OCI-LY7 (cell line): ENCODE measurements at regions not wholly inside any gene's neighbourhood (a gene's known extent, or its start where the extent isn't known, plus 50 kb on each side); places are given as distances from the start of the nearest gene placed in this dataset.

ENCODE experiments used
- BruUV-seq: library from RNA; stranded (reverse); fragments of 400-500 nt; replicated peaks from 2 replicates; lab custom pipeline; 2021; lab: Mats Ljungman, UMichigan
- CTCF ChIA-PET: fragments of 300-600 bp; sonication (Branson Sonifier 250); formaldehyde crosslinking; loops from one replicate; lab custom pipeline; 2022; ENCODE audit warnings: antibody characterized with exemption; ENCODE audit not compliant: unreplicated experiment; lab: Charles Lee
- POLR2A ChIA-PET: fragments of 300-600 bp; sonication (Branson Sonifier 250); formaldehyde crosslinking; loops from one replicate; lab custom pipeline; 2022; ENCODE audit warnings: antibody characterized with exemption; lab: Charles Lee
- DNase-seq: peaks from one replicate; pipeline ENCODE4 v3.0.0-alpha.2; 2015; ENCODE audit warnings: low spot score
- H2AFZ ChIP-seq: fragments of 200-600 bp; sonication (generic), shearing (Covaris generic); 2 replicates; pipeline ENCODE4 v1.6.1; 2014; ENCODE audit warnings: mild to moderate bottlenecking, antibody characterized with exemption, low read length, moderate library complexity
- H3K27ac ChIP-seq: fragments of 200-600 bp; sonication (generic); 2 replicates; pipeline ENCODE4 v1.5.1; 2014; ENCODE audit warnings: mixed run types, low read depth, mild to moderate bottlenecking, moderate library complexity, low read length, inconsistent platforms; ENCODE audit not compliant: poor library complexity, severe bottlenecking
- H3K36me3 ChIP-seq: fragments of 200-600 bp; sonication (generic); 2 replicates; pipeline ENCODE4 v1.6.1; 2014; ENCODE audit warnings: mild to moderate bottlenecking, antibody characterized with exemption, low read length, moderate library complexity, mixed read lengths; ENCODE audit not compliant: insufficient read depth
- H3K4me1 ChIP-seq: fragments of 200-600 bp; sonication (generic); 2 replicates; pipeline ENCODE4 v1.5.1; 2014; ENCODE audit warnings: mild to moderate bottlenecking, low read length; ENCODE audit not compliant: insufficient read depth, poor library complexity, severe bottlenecking
- H3K4me2 ChIP-seq: fragments of 200-600 bp; sonication (generic); 2 replicates; pipeline ENCODE4 v1.6.1; 2014; ENCODE audit warnings: mild to moderate bottlenecking, low read length
- H3K4me3 ChIP-seq: fragments of 200-600 bp; sonication (generic); 2 replicates; pipeline ENCODE4 v1.5.1; 2014; ENCODE audit warnings: mild to moderate bottlenecking, low read depth, low read length; ENCODE audit not compliant: poor library complexity, severe bottlenecking
- H3K79me2 ChIP-seq: fragments of 200-600 bp; sonication (generic); 2 replicates; pipeline ENCODE4 v1.6.1; 2016; ENCODE audit warnings: low read depth, mild to moderate bottlenecking, low read length, moderate library complexity, mixed read lengths; ENCODE audit not compliant: insufficient read depth
- H3K9me2 ChIP-seq: fragments of 200-600 bp; sonication (generic); 2 replicates; pipeline ENCODE4 v1.6.1; 2016; ENCODE audit warnings: mild to moderate bottlenecking, low read length, mixed read lengths; ENCODE audit not compliant: insufficient read depth
- H3K9me3 ChIP-seq: fragments of 200-600 bp; sonication (generic); 2 replicates; pipeline ENCODE4 v1.6.1; 2014; ENCODE audit warnings: mild to moderate bottlenecking, mixed run types, low read length, mixed read lengths
- H4K20me1 ChIP-seq: fragments of 200-600 bp; sonication (generic); 2 replicates; pipeline ENCODE4 v1.6.1; 2014; ENCODE audit warnings: mild to moderate bottlenecking, antibody characterized with exemption, low read length, moderate library complexity, mixed read lengths; ENCODE audit not compliant: insufficient read depth
- EZH2phosphoT487 ChIP-seq: fragments of 200-600 bp; sonication (generic); IDR thresholded peaks from 2 replicates; pipeline ENCODE4 v1.6.1; 2018; ENCODE audit warnings: low read depth, borderline replicate concordance, mild to moderate bottlenecking, mixed run types, antibody characterized with exemption, low read length, moderate library complexity, mixed read lengths
- intact Hi-C: fragments of 100-400 bp; cut with micrococcal nuclease; formaldehyde crosslinking; loops from one replicate; pipeline ENCODE4 v1.10.0; 2022; ENCODE audit not compliant: unreplicated experiment
- TF ChIP-seq, protein P1 (sequence below): fragments of 200-600 bp; sonication (generic); conservative IDR thresholded peaks from 2 replicates; pipeline ENCODE4 v1.5.1; 2014; ENCODE audit warnings: mild to moderate bottlenecking, antibody characterized with exemption, low read length, moderate library complexity, mixed read lengths

DNA sequence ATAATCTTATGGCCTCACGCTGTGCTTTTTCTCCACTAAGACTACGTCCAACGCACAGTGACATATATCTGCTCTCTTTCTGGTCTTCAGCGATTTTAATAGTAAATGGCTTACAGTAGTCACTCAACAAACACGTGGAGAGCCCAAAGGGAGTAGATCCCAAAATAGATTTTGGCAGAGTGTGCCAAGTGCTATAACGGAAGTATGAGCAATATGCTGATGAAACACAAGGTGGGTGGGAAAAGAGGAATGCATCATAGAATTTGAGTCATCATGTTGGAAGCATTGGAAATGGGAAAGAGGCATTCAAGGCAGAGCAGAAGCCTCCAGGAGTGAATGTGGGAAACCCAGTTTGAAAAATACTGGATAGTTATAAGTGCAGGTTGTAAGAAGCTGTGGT is 129.1 kb upstream of the LDB2 start:
- no TSS peak for BruUV-seq
- ChIA-PET POLR2A (no interaction called here), CTCF (no interaction called here)
- Histone ChIP-seq H3K27ac (no peak overlapping the region), H3K9me3 (no peaks in the 10 kb centered on the region), H4K20me1 (no peaks in the 10 kb centered on the region), H3K36me3 (no peaks in the 10 kb centered on the region), H3K79me2 (no peaks in the 10 kb centered on the region), H2AFZ (no peak overlapping the region), H3K4me3 (no peak overlapping the region), H3K4me1 (no peaks in the 10 kb centered on the region), H3K4me2 (no peak overlapping the region), H3K9me2 (no peaks in the 10 kb centered on the region)
- TF ChIP-seq, protein P1, sequence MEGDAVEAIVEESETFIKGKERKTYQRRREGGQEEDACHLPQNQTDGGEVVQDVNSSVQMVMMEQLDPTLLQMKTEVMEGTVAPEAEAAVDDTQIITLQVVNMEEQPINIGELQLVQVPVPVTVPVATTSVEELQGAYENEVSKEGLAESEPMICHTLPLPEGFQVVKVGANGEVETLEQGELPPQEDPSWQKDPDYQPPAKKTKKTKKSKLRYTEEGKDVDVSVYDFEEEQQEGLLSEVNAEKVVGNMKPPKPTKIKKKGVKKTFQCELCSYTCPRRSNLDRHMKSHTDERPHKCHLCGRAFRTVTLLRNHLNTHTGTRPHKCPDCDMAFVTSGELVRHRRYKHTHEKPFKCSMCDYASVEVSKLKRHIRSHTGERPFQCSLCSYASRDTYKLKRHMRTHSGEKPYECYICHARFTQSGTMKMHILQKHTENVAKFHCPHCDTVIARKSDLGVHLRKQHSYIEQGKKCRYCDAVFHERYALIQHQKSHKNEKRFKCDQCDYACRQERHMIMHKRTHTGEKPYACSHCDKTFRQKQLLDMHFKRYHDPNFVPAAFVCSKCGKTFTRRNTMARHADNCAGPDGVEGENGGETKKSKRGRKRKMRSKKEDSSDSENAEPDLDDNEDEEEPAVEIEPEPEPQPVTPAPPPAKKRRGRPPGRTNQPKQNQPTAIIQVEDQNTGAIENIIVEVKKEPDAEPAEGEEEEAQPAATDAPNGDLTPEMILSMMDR = no peak
- no peak for TF ChIP-seq EZH2phosphoT487
- intact Hi-C loops = no loop called here
- no peak for DNase-seq

DNA sequence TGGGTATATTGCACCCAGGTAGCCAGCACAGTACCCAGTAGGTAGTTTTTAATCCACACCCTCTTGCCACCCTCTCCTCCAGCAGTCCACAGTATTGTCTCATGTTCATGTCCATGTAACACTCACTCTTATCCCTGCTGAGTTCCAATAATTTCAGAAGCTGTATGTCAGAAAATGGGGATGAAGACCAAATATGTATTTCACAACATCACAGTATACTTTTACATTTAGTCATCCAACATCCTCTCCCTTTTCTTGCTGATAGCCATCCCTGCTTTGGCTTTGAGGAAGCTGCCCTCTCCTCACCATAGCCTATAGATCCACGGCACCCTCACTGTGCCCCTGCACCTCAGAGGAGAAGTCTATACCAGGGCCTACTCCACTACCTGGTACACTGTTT is 126.0 kb upstream of the LDB2 start:
- TF ChIP-seq, protein P1 = no peak
- TF ChIP-seq EZH2phosphoT487 = no peak
- H3K9me2 ChIP-seq = no peaks in the 10 kb centered on the region
- DNase-seq = no peak
- H3K9me3 ChIP-seq = no peaks in the 10 kb centered on the region
- no peaks in the 10 kb centered on the region for H3K4me1 ChIP-seq
- H4K20me1 ChIP-seq = no peaks in the 10 kb centered on the region
- no peak overlapping the region for H3K4me2 ChIP-seq
- H3K4me3 ChIP-seq = no peak overlapping the region
- intact Hi-C loops = no loop called here
- no TSS peak for BruUV-seq
- H2AFZ ChIP-seq = no peak overlapping the region
- CTCF ChIA-PET = no interaction called here
- no peak overlapping the region for H3K27ac ChIP-seq
- no peaks in the 10 kb centered on the region for H3K36me3 ChIP-seq
- no peaks in the 10 kb centered on the region for H3K79me2 ChIP-seq
- POLR2A ChIA-PET = no interaction called here

DNA sequence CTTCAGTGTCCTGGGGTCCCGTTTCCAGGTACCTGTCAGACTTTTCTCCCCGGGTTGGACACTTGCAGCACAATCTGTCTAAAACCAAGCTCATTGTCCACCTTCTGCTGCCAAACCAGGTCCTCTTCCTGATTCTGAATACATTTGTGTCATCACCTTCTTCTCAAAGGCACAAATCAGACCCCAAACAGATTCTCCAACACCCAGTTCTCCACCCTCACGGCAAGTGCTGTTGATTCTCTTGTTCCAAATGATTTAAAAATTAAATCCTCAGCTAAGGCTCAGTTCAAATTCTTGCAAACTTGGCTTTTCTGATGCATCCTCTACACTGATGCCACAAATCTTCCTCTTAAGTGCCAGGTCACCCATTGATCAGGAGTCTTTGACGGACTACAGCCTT is 122.5 kb upstream of the LDB2 start:
- H3K4me3 ChIP-seq = no peak overlapping the region
- TF ChIP-seq, protein P1 = no peak
- TF ChIP-seq EZH2phosphoT487 = no peak
- no peak overlapping the region for H3K27ac ChIP-seq
- H3K4me1 ChIP-seq = no peaks in the 10 kb centered on the region
- CTCF ChIA-PET = no interaction called here
- H2AFZ ChIP-seq = no peak overlapping the region
- H3K9me2 ChIP-seq = no peaks in the 10 kb centered on the region
- intact Hi-C loops = no loop called here
- no peaks in the 10 kb centered on the region for H3K9me3 ChIP-seq
- no peaks in the 10 kb centered on the region for H4K20me1 ChIP-seq
- H3K4me2 ChIP-seq = no peak overlapping the region
- POLR2A ChIA-PET = interaction anchor here (0.6 kb wide), 1 partner anchor 69 kb away, joined by 3 read pairs; no protein-coding TSS in a partner anchor
- DNase-seq = no peak
- no peaks in the 10 kb centered on the region for H3K79me2 ChIP-seq
- BruUV-seq = no TSS peak
- H3K36me3 ChIP-seq = no peaks in the 10 kb centered on the region
